WTC11 (cell line): ENCODE measurements at regions not wholly inside any gene's neighbourhood (a gene's known extent, or its start where the extent isn't known, plus 50 kb on each side); places are given as distances from the start of the nearest gene placed in this dataset.

Experiments used
- ATAC-seq: fragments of 200-7000 bp; cut with Tn5 transposase; 2 replicates; pipeline ENCODE4 v1.10.0; 2021; ENCODE audit warnings: mild to moderate bottlenecking, moderate library complexity
- CTCF ChIA-PET: fragments of 300-600 bp; sonication (Branson Sonifier 250); formaldehyde crosslinking; loops from one replicate; lab custom pipeline; 2021; ENCODE audit warnings: antibody characterized with exemption; lab: Charles Lee
- POLR2A ChIA-PET: fragments of 350-600 bp; sonication (Branson Sonifier 250); formaldehyde crosslinking; loops from one replicate; lab custom pipeline; 2021; ENCODE audit warnings: antibody characterized with exemption; lab: Charles Lee
- DNase-seq: peaks from one replicate; pipeline ENCODE4 v3.0.0; 2021; ENCODE audit warnings: low spot score
- H3K27ac Mint-ChIP-seq: 2 replicates; pipeline ENCODE4 v1.8.0; 2021; ENCODE audit warnings: mixed read lengths
- H3K27me3 Mint-ChIP-seq: 2 replicates; pipeline ENCODE4 v1.8.0; 2021; ENCODE audit warnings: low read depth, mild to moderate bottlenecking, moderate library complexity, mixed read lengths
- H3K36me3 Mint-ChIP-seq: 2 replicates; pipeline ENCODE4 v1.8.0; 2021; ENCODE audit warnings: mixed read lengths
- H3K4me1 Mint-ChIP-seq: 2 replicates; pipeline ENCODE4 v1.8.0; 2022; ENCODE audit warnings: mixed read lengths
- H3K4me3 Mint-ChIP-seq: 2 replicates; pipeline ENCODE4 v1.8.0; 2021; ENCODE audit warnings: mild to moderate bottlenecking, moderate library complexity, mixed read lengths
- H3K9me3 Mint-ChIP-seq: 2 replicates; pipeline ENCODE4 v1.8.0; 2021; ENCODE audit warnings: mixed read lengths
- AFF4 ChIP-seq: sonication (generic); formaldehyde crosslinking; IDR thresholded peaks from 2 replicates; pipeline ENCODE4 v1.8.1; 2023; ENCODE audit warnings: mild to moderate bottlenecking, missing genetic modification reagents, borderline replicate concordance
- ATF2 ChIP-seq: sonication (generic); formaldehyde crosslinking; IDR thresholded peaks from 2 replicates; pipeline ENCODE4 v1.8.1; 2022; ENCODE audit warnings: low read depth, missing genetic modification reagents, borderline replicate concordance
- ATF3 ChIP-seq: sonication (generic); formaldehyde crosslinking; conservative IDR thresholded peaks from 2 replicates; pipeline ENCODE4 v1.8.1; 2022; ENCODE audit warnings: mild to moderate bottlenecking, missing genetic modification reagents
- ATF6 ChIP-seq: sonication (generic); formaldehyde crosslinking; IDR thresholded peaks from 2 replicates; pipeline ENCODE4 v1.8.1; 2023; ENCODE audit warnings: mild to moderate bottlenecking, missing genetic modification reagents
- CREM ChIP-seq: sonication (generic); formaldehyde crosslinking; IDR thresholded peaks from 2 replicates; pipeline ENCODE4 v1.8.1; 2022; ENCODE audit warnings: mild to moderate bottlenecking, missing genetic modification reagents, moderate library complexity
- CTCF ChIP-seq: fragments of 200-600 bp; IDR thresholded peaks from 2 replicates; pipeline ENCODE4 v1.8.0; 2022; ENCODE audit warnings: antibody characterized with exemption
- E2F4 ChIP-seq: sonication (generic); formaldehyde crosslinking; IDR thresholded peaks from 2 replicates; pipeline ENCODE4 v1.8.1; 2022; ENCODE audit warnings: low read depth, mild to moderate bottlenecking, moderate library complexity, missing genetic modification reagents, borderline replicate concordance
- E2F5 ChIP-seq: sonication (generic); formaldehyde crosslinking; IDR thresholded peaks from 2 replicates; pipeline ENCODE4 v1.8.1; 2022; ENCODE audit warnings: mild to moderate bottlenecking, moderate library complexity, missing genetic modification reagents
- ELF4 ChIP-seq: sonication (generic); formaldehyde crosslinking; IDR thresholded peaks from 2 replicates; pipeline ENCODE4 v1.8.1; 2022; ENCODE audit warnings: low read depth, mild to moderate bottlenecking, moderate library complexity, missing genetic modification reagents
- FOXP4 ChIP-seq: sonication (generic); formaldehyde crosslinking; IDR thresholded peaks from 2 replicates; pipeline ENCODE4 v1.8.0; 2022; ENCODE audit warnings: mild to moderate bottlenecking, missing genetic modification reagents
- GRHL2 ChIP-seq: fragments of 250-450 bp; sonication (Bioruptor Pico); IDR thresholded peaks from 2 replicates; pipeline ENCODE4 v1.8.0; 2022; ENCODE audit warnings: mild to moderate bottlenecking, moderate library complexity; ENCODE audit not compliant: insufficient replicate concordance, severe bottlenecking
- IRF1 ChIP-seq: sonication (generic); formaldehyde crosslinking; IDR thresholded peaks from 2 replicates; pipeline ENCODE4 v1.8.0; 2023; ENCODE audit warnings: missing genetic modification reagents
- MXD4 ChIP-seq: fragments of 250-450 bp; sonication (Bioruptor Pico); IDR thresholded peaks from 2 replicates; pipeline ENCODE4 v1.8.0; 2021; ENCODE audit warnings: mild to moderate bottlenecking, moderate library complexity, borderline replicate concordance
- NFYB ChIP-seq: sonication (generic); formaldehyde crosslinking; conservative IDR thresholded peaks from 2 replicates; pipeline ENCODE4 v1.8.0; 2022; ENCODE audit warnings: low read depth, missing genetic modification reagents
- NR2C2 ChIP-seq: sonication (generic); formaldehyde crosslinking; IDR thresholded peaks from 2 replicates; pipeline ENCODE4 v1.8.0; 2022; ENCODE audit warnings: mild to moderate bottlenecking, missing genetic modification reagents
- NR3C1 ChIP-seq: sonication (generic); formaldehyde crosslinking; conservative IDR thresholded peaks from 2 replicates; pipeline ENCODE4 v1.8.1; 2023; ENCODE audit warnings: low read depth, mild to moderate bottlenecking, missing genetic modification reagents
- PRRX2 ChIP-seq: fragments of 250-450 bp; sonication (Bioruptor Pico); IDR thresholded peaks from 2 replicates; pipeline ENCODE4 v1.8.0; 2021; ENCODE audit warnings: mild to moderate bottlenecking
- ZNF121 ChIP-seq: sonication (generic); formaldehyde crosslinking; IDR thresholded peaks from 2 replicates; pipeline ENCODE4 v1.8.0; 2023; ENCODE audit warnings: missing genetic modification reagents
- ZNF396 ChIP-seq: fragments of 250-450 bp; sonication (Bioruptor Pico); IDR thresholded peaks from 2 replicates; pipeline ENCODE4 v1.8.0; 2021; ENCODE audit warnings: mild to moderate bottlenecking, moderate library complexity, borderline replicate concordance
- ZNF671 ChIP-seq: fragments of 250-450 bp; sonication (Bioruptor Pico); IDR thresholded peaks from 2 replicates; pipeline ENCODE4 v1.8.0; 2021; ENCODE audit warnings: mild to moderate bottlenecking

- CTCF ChIA-PET, result interaction anchor here (1.2 kb wide), 1 partner anchor 42 kb away, joined by 3 read pairs; no protein-coding TSS in a partner anchor
- Mint-ChIP-seq H3K27me3 (no peaks in the 10 kb centered on the region; the same call in 1 of the 2 replicates), H3K9me3 (peaks cover 39% of the 10 kb centered on the region), H3K4me1 (peaks cover 7% of the 10 kb centered on the region), H3K27ac (no peak overlapping the region), H3K4me3 (no peak overlapping the region), H3K36me3 (peaks cover 11% of the 10 kb centered on the region)
- no peak for ATAC-seq
- TF ChIP-seq NR3C1 (CRISPR knock-in tag) (no peak), MXD4 (CRISPR knock-in tag) (no peak), IRF1 (no peak), E2F4 (CRISPR knock-in tag) (no peak), ZNF396 (CRISPR knock-in tag) (no peak), ELF4 (CRISPR knock-in tag) (no peak), CREM (CRISPR knock-in tag) (no peak), E2F5 (CRISPR knock-in tag) (no peak), ZNF121 (CRISPR knock-in tag) (no peak), PRRX2 (no peak), ATF2 (CRISPR knock-in tag) (no peak)
- no peak for DNase-seq
- POLR2A ChIA-PET, result no interaction called here
These were observed 74.9 kb upstream of the POU3F2 start for GRCh38 chr6:98759459-98759858.

- peaks cover 11% of the 10 kb centered on the region for H3K36me3 Mint-ChIP-seq
- H3K27me3 Mint-ChIP-seq, result no peaks in the 10 kb centered on the region
- H3K27ac Mint-ChIP-seq, result no peak overlapping the region
- no peaks in the 10 kb centered on the region; the same call in 1 of the 2 replicates for H3K4me1 Mint-ChIP-seq
- H3K9me3 Mint-ChIP-seq, result peaks cover 35% of the 10 kb centered on the region
- ATAC-seq (no peak), DNase-seq (no peak)
- ChIA-PET CTCF (no interaction called here), POLR2A (no interaction called here)
- no peak overlapping the region for H3K4me3 Mint-ChIP-seq
- TF ChIP-seq AFF4 (CRISPR knock-in tag) (no peak), ZNF121 (CRISPR knock-in tag) (no peak), ATF3 (CRISPR knock-in tag) (no peak), GRHL2 (CRISPR knock-in tag) (no peak), NR2C2 (CRISPR knock-in tag) (no peak), NFYB (CRISPR knock-in tag) (no peak), CREM (CRISPR knock-in tag) (no peak), ATF6 (CRISPR knock-in tag) (no peak), CTCF (no peak), ZNF671 (no peak), FOXP4 (CRISPR knock-in tag) (no peak)
These were observed 69.9 kb upstream of the POU3F2 start for GRCh38 chr6:98764373-98764911.
